ENCODE measurements at regions not wholly inside any gene's neighbourhood (a gene's known extent, or its start where the extent isn't known, plus 50 kb on each side); places are given as distances from the start of the nearest gene placed in this dataset.

GRCh38 chr2:190785334-190785733 lies 95.3 kb upstream of the GLS start:
- DNase-seq, result no peak

DNA sequence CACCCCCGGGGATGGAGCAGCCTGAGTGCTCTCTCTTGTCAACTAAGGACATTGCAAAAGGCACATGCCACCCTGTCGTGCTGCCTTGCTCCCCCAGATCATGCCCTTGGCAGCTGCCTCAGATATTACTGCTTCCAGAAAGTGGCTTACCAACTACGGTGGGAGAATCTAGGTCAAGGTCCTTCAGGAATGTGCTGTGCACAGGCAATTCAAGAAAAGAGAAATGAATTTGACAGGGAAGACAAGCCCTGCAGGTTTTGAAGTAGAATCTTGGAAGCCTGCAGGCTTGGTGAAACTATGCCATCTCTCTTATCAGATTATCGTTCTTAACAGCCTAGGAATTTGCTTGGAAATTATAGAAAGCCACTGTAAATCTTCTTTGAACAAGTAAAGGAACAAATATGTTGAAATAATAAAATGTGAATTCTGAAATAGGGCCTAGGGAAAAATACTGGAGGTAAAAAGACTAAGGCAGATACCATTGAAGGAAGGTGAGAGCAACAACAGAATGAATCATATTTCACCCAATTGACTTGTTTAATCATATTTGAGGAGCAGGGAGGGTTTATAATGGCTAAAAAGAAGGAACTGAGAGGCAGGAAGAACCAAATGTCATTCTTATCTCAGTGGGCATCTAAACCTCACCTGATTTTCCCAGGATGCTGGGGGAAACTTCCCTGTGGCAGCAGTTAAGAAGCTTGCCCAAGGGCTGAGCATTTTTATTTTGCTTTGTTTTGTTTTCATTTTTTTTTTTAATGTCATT lies 94.0 kb upstream of the GLS start:
- DNase-seq, result no peak

DNA sequence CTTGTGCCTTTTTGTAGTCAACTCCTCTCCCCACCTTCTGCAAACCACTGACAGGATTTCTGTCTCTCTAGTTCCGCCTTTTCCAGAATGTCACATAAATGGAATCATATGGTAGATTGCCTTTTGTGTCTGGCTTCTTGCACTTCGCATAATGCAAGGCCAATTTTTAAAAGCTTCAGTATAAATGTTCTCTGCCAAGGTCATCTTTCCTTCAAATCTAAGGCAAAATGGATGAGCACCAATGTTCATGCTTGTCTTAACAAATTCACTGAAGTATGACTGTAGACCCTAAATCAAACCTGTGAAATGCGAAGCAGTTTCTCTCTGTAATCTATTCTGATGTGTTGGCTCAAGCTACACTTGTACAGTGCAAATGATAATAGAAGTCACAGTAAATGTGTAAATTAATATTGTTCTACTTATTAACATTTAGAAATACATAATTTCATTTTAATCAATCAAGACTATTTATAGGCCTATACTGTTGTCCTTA lies 92.8 kb upstream of the GLS start:
- no peak for DNase-seq

GRCh38 chr2:190789074-190790004 lies 91.3 kb upstream of the GLS start:
- no peak for DNase-seq

DNA sequence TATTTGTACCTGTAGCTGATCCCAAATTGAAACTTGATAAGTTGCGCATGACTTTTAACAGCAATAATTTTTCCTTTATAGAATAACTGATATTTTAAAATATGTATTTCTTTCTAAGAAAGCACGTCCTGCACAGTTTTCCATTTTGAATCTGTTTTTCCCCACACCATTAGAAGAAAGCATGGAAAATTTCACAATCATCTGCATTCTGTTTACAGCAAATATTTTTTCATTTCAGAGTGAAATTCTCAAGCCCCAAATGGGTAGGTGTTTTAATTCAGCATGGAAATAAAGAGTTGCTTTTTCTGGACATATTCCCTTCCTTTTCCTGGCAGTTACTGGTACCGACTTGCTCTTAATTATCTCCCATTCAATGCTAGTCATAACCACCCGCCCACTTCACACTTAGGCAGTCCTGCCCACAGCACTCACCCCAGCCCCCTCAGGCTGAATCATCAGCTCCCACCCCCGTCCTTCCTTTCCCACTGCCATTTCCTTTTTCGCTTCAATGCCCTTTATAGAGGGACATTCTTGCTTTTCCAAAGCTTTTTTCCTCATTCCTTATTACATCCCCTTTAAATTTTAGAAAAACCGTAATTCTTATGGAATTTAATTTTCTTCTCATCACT lies 89.2 kb upstream of the GLS start:
- DNase-seq, result no peak

GRCh38 chr2:190791976-190792575 lies 88.5 kb upstream of the GLS start:
- no peak for DNase-seq

GRCh38 chr2:190792956-190793888 lies 87.4 kb upstream of the GLS start:
- DNase-seq, result no peak

DNA sequence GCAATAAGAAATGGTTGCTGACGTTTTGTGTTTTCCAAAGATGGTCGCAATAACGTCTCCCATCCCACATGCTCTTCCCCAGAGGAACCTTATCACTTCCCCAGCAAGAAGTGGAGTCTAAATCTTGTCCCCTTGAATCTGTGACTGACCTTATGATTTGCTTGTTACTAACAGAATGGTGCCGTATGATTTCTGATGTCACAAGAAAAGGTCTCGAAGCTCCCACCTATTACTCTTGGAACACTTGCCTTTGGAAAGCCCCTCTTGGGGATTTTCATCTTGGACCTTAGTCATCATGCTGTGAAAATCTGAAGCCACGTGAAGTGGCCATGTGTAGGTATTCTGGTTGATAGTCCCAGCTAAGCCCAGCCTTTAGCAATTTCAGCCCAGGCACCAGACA lies 86.2 kb upstream of the GLS start:
- no peak for DNase-seq

DNA sequence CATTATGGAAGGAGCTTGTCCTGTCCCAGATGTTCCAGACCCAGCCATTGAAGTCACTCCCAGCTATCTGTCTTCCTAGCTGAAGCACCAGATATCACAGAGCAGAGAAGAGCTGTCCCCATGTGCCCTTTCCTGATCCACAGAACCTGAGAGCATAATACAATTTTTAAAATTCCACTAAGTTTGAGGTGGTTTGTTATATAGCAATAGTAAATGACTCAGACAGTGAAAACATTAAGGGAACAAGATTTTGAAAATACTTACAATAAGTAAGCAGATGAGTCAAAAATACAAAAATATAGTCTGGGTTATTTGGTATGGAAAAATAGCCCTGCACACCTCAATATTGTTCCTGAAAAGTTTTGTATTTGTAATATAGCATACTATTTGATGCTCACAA lies 85.8 kb upstream of the GLS start:
- no peak for DNase-seq

GRCh38 chr2:190795686-190796085 lies 84.9 kb upstream of the GLS start:
- DNase-seq, result no peak

- no peak for DNase-seq
Measured at GRCh38 chr2:190799999-190800398, 80.6 kb upstream of the GLS start.

DNA sequence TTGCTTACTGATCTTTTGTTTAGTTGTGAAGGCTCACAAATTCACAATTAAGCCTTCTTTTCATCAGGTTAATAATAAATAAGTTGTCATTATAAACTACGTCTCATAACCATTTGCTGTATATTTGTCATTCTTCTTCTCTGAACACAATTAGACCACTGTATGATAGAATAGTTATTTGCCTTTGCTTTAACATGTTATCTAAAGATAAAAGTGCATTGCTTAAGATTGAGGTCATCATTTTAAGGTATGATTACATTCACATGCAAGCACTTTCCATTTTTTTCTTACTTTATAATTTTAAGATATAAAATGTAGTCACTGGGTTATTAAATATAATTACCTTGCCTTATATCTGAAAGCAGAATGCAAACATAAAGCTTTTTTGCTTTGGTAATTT lies 80.1 kb upstream of the GLS start:
- DNase-seq, result no peak

- DNase-seq, result no peak
Measured at GRCh38 chr2:190802129-190802528, 78.5 kb upstream of the GLS start.

DNA sequence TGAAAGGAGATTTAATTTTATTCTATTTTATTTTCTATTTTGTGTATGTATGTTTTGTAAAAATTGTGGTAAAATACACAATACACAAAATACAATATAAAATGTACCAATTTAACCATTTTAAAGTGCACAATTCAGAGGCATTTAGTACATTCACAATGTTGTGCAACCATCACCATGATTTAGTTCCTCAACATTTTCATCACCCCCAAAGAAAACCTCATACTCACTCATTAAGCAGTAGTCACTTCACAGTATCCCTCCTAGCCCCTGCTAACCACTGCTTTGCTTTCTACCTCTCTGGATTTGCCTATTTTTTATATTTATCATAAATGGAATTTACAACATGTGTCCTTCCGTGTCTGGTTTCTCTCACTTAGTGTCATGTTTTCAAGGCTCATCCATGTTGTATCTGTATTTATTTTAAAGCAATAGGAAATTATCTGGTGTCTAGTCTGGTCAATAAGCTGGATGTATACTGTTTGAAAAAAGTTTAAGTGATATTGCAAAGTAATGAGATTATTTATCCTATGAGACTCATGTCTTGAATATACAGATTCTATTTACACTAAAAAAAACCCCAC lies 77.9 kb upstream of the GLS start:
- no peak for DNase-seq

GRCh38 chr2:190804182-190804795 lies 76.3 kb upstream of the GLS start:
- DNase-seq, result no peak

- DNase-seq, result no peak
Measured at GRCh38 chr2:190805126-190805525, 75.5 kb upstream of the GLS start.

GRCh38 chr2:190805843-190806242 lies 74.8 kb upstream of the GLS start:
- no peak for DNase-seq

DNA sequence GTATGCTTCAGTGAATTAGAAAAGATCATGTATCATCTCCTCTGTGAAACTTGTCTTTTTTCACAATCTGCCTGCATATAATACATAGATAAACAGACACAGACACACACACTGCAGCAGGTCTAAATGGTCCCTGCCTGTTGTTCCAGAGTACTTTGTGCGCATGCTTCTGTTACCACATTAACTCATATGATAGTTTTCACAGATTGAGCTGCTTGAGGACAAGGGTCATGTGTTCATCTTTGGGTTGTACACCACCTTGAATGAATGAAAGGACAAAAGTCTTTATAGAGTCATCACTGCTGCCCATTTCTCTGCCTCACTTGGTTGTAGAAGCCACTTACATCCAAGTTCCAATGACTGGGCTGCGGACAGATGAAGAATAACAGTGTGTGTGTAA lies 72.7 kb upstream of the GLS start:
- DNase-seq, result no peak

GRCh38 chr2:190809139-190809764 lies 71.4 kb upstream of the GLS start:
- no peak for DNase-seq

GRCh38 chr2:190809876-190810525 lies 70.6 kb upstream of the GLS start:
- DNase-seq, result no peak
